Epidermal melanocyte (primary cell): ENCODE measurements at regions not wholly inside any gene's neighbourhood (a gene's known extent, or its start where the extent isn't known, plus 50 kb on each side); places are given as distances from the start of the nearest gene placed in this dataset.

Experiments
- DNase-seq: peaks from one replicate; pipeline ENCODE4 v3.0.0; 2011; ENCODE audit warnings: low spot score; ENCODE audit not compliant: insufficient read length

GRCh38 chr3:117126946-117127546 lies 417.5 kb downstream of the TUSC7 start:
- DNase-seq: no peak

- no peak for DNase-seq
These were observed 418.6 kb downstream of the TUSC7 start for GRCh38 chr3:117128133-117128532.

GRCh38 chr3:117128872-117129271 lies 419.3 kb downstream of the TUSC7 start:
- no peak for DNase-seq

GRCh38 chr3:117129516-117129915 lies 419.9 kb downstream of the TUSC7 start:
- no peak for DNase-seq

GRCh38 chr3:117130222-117130621 lies 420.6 kb downstream of the TUSC7 start:
- DNase-seq: no peak

GRCh38 chr3:117131259-117131658 lies 421.7 kb downstream of the TUSC7 start:
- DNase-seq: no peak

GRCh38 chr3:117133066-117133465 lies 423.5 kb downstream of the TUSC7 start:
- DNase-seq: no peak

- no peak for DNase-seq
These were observed 425.6 kb downstream of the TUSC7 start for GRCh38 chr3:117135207-117135606.

- DNase-seq: no peak
These were observed 426.4 kb downstream of the TUSC7 start for GRCh38 chr3:117136003-117136402.

- DNase-seq: no peak
These were observed 427.5 kb downstream of the TUSC7 start for GRCh38 chr3:117137065-117137464.

- DNase-seq: no peak
These were observed 430.1 kb downstream of the TUSC7 start for GRCh38 chr3:117139681-117140080.

- DNase-seq: no peak
These were observed 432.2 kb downstream of the TUSC7 start for GRCh38 chr3:117141812-117142211.

- DNase-seq: no peak
These were observed 435.3 kb downstream of the TUSC7 start for GRCh38 chr3:117144853-117145252.

- DNase-seq: no peak
These were observed 436.1 kb downstream of the TUSC7 start for GRCh38 chr3:117145677-117146076.

GRCh38 chr3:117146571-117146970 lies 437.0 kb downstream of the TUSC7 start:
- no peak for DNase-seq

GRCh38 chr3:117149584-117149983 lies 440.0 kb downstream of the TUSC7 start:
- DNase-seq: no peak

GRCh38 chr3:117150628-117151027 lies 441.0 kb downstream of the TUSC7 start:
- DNase-seq: no peak

GRCh38 chr3:117160176-117160575 lies 450.6 kb downstream of the TUSC7 start:
- no peak for DNase-seq

GRCh38 chr3:117161816-117162215 lies 452.2 kb downstream of the TUSC7 start:
- DNase-seq: no peak

GRCh38 chr3:117165176-117165575 lies 455.6 kb downstream of the TUSC7 start:
- no peak for DNase-seq

- DNase-seq: no peak
These were observed 456.0 kb downstream of the TUSC7 start for GRCh38 chr3:117165601-117166051.

- no peak for DNase-seq
These were observed 459.3 kb downstream of the TUSC7 start for GRCh38 chr3:117168896-117169295.

GRCh38 chr3:117170094-117170493 lies 460.5 kb downstream of the TUSC7 start:
- DNase-seq: no peak

GRCh38 chr3:117171124-117171523 lies 461.5 kb downstream of the TUSC7 start:
- no peak for DNase-seq
